ENCODE measurements at regions not wholly inside any gene's neighbourhood (a gene's known extent, or its start where the extent isn't known, plus 50 kb on each side); places are given as distances from the start of the nearest gene placed in this dataset.

GRCh38 chr5:167759057-167759821 lies 532.2 kb upstream of the WWC1 start:
- intact Hi-C loops (cut with DNase I), result no loop called here
- no peak for DNase-seq (ENCODE audit: low spot score)

GRCh38 chr5:167763772-167764171 lies 527.7 kb upstream of the WWC1 start:
- intact Hi-C loops (cut with DNase I), result no loop called here
- DNase-seq (ENCODE audit: low spot score), result no peak

DNA sequence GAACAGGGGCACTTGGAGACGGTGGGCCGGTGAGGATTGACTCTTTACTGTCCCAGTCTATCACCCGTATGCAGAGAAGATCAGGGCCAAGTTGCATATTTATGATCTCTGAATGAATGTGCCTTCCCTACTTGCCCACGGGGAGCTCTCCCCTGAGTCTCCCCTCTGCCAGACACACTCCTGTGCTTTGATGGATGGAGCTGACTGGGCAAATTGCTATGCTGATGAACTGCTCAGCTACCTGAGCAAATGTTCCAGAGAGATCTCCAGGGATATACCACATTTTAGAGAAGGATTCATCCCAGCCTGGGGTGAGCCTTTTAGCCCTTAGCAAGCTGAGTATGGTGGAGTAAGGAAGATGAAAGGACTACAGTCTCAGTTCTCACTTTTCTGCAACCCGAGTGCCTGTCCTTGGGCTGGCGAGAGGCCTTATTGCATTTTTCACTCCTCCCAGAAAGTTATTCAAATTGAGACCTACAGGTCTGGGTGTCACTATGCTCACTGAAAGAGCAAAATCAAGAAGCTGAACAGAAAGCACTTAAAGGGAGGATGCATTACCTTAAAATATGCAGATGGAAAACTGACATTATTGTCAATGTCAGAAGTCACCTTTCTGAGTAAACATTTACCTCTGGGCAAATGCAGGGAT lies 526.7 kb upstream of the WWC1 start:
- DNase-seq (ENCODE audit: low spot score), result no peak
- intact Hi-C loops (cut with DNase I), result no loop called here

- no peak for DNase-seq (ENCODE audit: low spot score)
- intact Hi-C loops (cut with DNase I), result no loop called here
Observed at GRCh38 chr5:167765352-167765751, 526.1 kb upstream of the WWC1 start.

- DNase-seq (ENCODE audit: low spot score), result no peak
- intact Hi-C loops (cut with DNase I), result no loop called here
Observed at GRCh38 chr5:167766957-167767356, 524.5 kb upstream of the WWC1 start.

GRCh38 chr5:167767795-167768194 lies 523.6 kb upstream of the WWC1 start:
- intact Hi-C loops (cut with DNase I), result no loop called here
- DNase-seq (ENCODE audit: low spot score), result no peak

- no peak for DNase-seq (ENCODE audit: low spot score)
- intact Hi-C loops (cut with DNase I), result no loop called here
Observed at GRCh38 chr5:167769846-167770413, 521.5 kb upstream of the WWC1 start.

DNA sequence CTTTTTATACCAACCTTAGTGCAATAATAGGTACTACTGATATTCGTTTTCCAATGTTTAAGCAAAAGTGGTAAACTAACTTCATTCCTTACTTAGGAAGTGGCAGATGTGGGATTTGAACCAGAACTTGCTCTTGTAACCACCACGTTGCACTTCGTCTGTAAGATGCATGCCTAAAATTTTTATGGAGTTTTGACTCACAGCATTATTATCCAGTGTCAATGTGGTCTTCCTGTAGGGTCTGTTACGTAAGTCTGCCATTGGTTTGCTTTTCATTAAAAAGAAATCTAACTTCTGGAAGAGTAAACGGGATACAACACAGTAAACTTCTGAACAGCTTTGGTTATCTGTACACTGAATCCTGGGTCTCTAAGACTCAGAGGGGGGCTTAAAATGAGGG lies 521.0 kb upstream of the WWC1 start:
- no peak for DNase-seq (ENCODE audit: low spot score)
- intact Hi-C loops (cut with DNase I), result no loop called here

DNA sequence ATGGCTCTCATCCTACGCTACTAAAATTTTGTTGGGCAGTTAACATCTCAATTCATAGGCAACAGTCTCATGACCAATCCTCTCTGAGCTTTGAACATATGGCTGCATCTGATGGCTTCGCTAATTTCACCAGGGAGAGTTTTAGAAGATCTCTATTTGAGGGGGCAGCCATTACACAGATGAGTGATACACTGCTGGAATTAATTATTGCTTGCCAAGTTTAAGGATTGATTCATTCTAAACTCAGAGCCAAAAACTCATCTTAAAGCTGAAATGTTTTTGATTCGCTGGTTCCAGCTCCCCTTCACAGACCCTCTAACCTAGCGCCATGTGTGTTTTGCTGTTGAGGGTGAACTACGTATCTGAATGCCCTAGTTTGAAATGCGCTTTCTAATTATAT lies 519.9 kb upstream of the WWC1 start:
- no peak for DNase-seq (ENCODE audit: low spot score)
- intact Hi-C loops (cut with DNase I), result no loop called here

GRCh38 chr5:167773668-167774301 lies 517.7 kb upstream of the WWC1 start:
- DNase-seq (ENCODE audit: low spot score), result no peak
- intact Hi-C loops (cut with DNase I), result no loop called here

GRCh38 chr5:167777746-167778145 lies 513.7 kb upstream of the WWC1 start:
- DNase-seq (ENCODE audit: low spot score), result no peak
- intact Hi-C loops (cut with DNase I), result no loop called here

DNA sequence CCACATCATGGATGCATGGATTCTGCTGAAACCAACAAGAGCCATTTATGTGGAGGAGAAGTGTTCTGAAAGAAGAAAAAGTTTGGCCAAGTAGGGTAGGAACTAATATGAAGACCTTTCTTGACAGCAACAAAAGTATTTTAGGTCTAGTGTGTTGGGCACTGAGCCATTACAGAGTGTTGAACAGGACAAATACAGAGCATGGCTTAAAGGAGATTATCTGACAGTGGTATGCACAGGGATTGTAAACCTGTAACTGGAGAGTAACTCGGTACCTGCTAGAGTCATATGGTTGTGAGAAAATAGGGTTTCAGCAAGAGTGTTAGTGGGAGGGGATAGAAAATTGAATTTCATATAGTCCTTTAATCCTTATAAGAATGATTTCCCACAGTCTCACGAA lies 513.2 kb upstream of the WWC1 start:
- DNase-seq (ENCODE audit: low spot score), result no peak
- intact Hi-C loops (cut with DNase I), result no loop called here

DNA sequence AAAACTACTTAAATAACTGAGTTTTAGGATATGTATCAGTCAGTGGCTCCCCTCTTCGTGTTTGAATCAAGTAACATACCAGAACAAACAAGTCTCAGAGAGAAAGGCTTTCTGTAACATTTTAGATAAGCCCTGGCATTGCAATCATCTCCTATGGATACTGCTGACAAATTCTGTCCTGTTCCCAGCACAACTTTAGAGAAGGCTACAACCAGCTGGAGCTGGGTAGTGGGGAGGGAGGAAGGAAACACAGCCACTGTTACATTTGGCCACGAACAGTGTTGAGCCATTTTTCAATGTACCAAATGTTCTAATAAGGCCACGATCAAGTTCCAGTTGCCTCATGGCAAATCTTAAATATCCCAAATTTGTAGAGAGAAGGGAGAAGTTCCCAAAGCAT lies 511.8 kb upstream of the WWC1 start:
- intact Hi-C loops (cut with DNase I), result no loop called here
- DNase-seq (ENCODE audit: low spot score), result no peak

- DNase-seq (ENCODE audit: low spot score), result no peak
- intact Hi-C loops (cut with DNase I), result no loop called here
Observed at GRCh38 chr5:167780177-167780576, 511.3 kb upstream of the WWC1 start.

DNA sequence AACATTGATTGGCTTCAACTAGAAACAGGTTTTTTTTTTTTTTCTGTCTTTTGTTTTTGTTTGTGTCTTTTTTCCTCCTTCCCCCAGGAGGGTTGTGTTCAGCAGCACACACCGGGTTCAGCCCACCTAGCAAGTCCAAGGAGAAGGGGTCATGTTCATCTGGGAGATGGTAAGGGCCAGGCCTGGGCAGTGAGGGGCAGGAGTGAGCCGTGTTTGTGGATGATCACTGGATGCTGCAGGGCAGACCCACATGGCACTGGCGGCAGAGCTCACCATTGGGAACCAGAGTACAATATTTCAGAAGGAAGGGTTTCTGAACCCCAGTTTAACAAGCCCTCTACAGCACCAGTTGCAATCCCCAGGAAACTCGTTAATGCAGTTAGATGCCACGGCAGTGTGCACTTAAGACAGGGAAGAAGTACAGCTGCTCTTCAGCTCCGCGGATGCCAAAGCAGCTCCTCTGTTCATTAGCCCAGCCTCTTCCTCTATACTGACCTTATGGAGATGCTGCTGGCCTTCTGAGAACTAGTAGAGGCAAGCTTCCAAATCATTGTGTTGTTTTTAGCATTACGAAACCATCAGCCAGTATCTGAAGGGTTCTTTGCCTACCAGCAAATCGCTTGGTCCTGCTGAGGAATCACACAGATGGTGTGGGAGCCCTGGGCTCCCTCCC lies 508.2 kb upstream of the WWC1 start:
- intact Hi-C loops (cut with DNase I), result no loop called here
- no peak for DNase-seq (ENCODE audit: low spot score)

DNA sequence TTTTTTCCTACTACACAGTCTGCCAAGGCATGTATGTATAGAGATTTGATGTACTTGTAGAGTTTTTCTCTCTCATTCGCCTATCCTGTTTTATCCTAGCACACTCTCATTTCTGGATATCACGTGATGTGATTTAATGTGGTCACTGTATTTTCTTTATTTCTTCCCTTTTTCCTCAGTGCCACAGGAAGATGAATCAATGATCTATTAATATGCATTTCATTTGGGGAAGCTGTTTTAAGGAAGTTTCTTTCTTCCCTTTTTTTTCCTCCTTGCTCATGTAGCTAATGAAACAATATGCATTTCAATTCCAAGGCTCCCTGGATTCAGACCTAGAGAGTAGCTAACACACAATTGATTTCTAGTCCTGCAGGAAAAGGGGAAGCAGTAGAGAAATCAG lies 506.3 kb upstream of the WWC1 start:
- intact Hi-C loops (cut with DNase I), result no loop called here
- no peak for DNase-seq (ENCODE audit: low spot score)

DNA sequence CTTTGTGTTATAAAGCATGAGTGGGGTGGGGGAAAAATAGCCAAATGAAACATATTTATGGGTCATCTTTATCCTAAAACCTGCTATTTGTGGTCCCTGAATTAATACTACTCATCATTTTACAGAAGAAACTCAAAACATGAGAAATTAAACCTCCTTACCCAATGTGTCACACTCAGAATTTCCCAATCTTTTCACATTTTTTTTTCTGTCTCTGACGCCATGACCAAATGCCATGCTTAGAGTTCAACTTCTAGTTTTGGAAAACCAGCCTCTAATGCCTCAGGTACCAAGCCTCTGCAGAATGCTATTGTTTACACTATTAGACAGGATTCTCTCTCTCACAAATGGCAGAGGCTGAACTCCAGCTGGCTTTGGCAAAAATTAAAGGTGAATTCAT lies 505.5 kb upstream of the WWC1 start:
- no peak for DNase-seq (ENCODE audit: low spot score)
- intact Hi-C loops (cut with DNase I), result no loop called here

DNA sequence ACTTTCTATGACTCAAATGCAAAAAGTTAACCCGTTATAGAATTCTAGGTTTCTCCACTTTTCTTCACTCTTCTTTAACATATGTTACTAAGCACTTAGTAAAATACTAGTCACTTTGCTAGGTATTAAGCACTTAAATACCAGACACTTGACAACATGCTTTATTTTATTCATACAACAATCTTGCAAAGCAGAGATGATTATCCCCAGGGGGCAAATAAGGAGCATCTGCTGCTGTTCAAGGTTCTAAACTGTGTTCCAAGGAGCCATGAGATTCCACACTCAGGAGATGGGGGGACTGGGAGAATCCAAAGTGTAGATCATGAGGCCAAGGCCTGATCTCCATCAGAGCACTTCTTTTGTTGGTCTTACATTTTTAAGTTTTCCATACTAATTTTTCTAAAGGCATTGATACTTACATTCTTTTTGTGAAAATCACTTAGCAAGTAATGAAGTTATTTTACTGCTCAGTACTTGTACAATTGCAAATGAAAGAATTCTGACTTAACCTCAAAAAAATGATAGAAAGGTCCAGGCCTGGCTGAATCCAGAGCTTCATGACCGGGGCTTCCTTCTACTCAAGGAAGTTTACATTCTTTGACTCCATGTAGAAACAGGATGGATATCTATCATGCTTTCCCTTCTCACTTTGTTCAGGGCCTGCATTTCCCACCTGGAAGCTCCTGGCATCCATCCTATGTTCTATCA lies 504.4 kb upstream of the WWC1 start:
- intact Hi-C loops (cut with DNase I), result no loop called here
- no peak for DNase-seq (ENCODE audit: low spot score)

GRCh38 chr5:167790045-167790444 lies 501.4 kb upstream of the WWC1 start:
- no peak for DNase-seq (ENCODE audit: low spot score)
- intact Hi-C loops (cut with DNase I), result no loop called here

Measured in cardiac septum (tissue), 1 donor.